GM18873 (cell line): ENCODE measurements at regions not wholly inside any gene's neighbourhood (a gene's known extent, or its start where the extent isn't known, plus 50 kb on each side); places are given as distances from the start of the nearest gene placed in this dataset.
A peak's percentile ranks its signal among the peaks of the same experiment; 100 is the strongest.
"Not testable (repeated sequence)": the region's sequence is repeated elsewhere in the genome, so short reads cannot be mapped to it uniquely, and the experiment has no call there.

Experiments used
- ATAC-seq: cut with Tn5 transposase; IDR thresholded peaks from one replicate; pipeline ENCODE4 v1.9.1; 2021; ENCODE audit warnings: mild to moderate bottlenecking, moderate library complexity, moderate number of reproducible peaks; ENCODE audit not compliant: unreplicated experiment, low FRiP score

DNA sequence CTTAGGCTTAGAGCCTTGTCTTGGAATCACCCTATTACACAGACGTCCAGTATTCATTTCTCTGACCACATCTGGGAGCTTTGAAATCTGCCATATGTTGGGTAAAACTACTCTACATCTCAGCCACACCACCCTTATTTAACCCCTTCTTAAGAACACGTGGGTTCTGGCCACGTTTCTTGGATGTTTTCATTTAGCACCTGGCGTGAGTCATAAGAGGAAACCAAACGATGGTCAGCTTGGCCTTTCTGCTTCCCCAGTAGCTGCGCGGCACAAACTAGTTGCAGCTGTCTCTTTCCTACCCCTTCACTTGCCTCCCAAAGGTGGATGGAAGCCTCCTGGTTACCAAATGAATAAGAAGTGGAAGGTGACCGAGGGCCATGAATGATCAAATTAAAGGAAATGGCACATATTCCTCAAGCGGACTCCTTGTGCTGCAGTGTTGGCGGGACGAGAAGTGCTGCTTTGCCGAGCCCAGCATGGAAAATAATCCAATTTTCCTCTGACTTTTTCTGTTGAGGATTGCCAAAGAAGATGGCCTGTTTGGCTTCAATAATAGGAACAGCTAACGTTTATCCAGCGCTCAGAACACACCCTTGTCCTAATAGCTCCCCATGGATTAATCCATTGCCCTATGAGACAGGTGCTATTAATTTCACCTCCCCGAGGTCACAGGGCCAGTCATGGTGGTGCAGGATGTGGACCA is 154.1 kb downstream of the ZNF664 start:
- peak; percentile 43 for ATAC-seq

DNA sequence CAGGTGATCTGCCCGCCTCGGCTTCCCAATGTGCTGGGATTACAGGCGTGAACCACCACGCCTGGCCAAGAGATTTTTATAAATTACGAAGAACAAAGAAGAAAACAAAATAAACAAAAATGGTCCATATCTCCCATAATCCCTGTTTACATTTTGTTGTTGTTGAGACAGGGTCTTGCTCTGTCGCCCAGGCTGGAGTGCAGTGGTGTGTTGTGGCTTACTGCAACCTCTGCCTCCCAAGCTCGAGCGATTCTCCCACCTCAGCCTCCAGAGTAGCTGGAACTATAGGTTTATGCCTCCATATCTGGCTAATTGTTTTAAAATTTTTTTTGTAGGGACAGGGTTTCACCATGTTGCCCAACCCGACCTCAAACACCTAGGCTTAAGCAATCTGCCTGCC is 156.1 kb downstream of the ZNF664 start:
- no peak for ATAC-seq

DNA sequence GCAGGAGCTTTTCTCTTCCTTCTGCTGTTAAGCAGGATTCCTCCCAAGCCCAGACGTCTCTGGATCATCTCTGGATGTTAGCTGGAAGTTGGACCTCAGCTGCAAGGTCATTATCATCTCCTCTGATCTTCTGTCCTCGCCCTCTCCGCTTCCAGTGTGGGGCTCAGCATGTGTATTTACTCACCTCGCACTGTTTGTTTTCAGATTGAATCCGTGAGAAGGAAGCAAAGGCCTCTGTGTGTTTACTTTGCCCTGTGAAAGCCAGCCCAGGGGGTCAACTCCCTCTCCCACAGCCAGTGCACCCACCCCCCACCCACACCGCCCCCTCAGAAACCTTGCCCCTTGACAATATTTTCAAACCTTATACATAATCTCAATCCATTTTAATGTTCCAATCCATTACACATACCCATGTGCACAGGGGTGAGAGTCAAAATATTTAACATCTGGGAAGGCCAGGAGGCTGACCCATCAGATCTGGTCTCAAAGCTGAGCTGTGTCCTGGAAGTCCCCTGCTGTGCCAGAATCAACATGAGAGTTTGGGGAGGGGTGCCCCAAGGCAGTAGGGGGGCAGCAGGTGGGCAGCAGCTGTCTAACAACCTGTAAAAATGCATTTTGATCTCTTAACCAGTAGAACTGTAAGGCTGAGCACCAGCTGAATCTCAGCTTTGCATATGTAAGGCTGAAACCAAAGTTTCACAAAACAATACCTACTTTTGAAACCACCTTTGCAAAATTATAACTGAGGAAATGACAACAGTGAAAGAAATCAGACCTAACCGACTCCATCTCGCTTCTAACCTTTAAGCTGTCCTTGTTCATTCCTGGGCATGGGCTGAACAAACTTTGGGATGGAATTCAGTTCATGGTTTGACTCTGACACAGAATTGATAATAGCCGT is 157.9 kb downstream of the ZNF664 start:
- peak; percentile 72 for ATAC-seq

DNA sequence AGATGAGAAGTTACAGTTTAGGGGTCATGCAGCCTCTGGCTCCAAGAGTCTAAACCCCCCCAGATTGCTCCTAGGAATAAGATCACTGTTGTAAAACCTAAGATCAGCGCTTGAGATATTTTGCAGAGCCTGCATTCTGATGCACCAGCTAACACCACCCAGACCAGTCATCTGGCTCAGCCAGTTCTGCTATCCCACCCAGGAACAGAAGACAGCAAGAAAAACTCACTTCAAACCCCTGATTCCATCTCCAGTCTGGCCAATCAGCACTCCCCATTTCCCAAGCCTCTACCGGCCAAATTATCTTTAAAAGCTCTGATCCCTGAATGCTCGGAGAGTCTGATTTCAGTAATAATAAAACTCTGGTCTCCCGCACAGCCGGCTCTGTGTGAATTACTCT is 158.6 kb downstream of the ZNF664 start:
- no peak for ATAC-seq

DNA sequence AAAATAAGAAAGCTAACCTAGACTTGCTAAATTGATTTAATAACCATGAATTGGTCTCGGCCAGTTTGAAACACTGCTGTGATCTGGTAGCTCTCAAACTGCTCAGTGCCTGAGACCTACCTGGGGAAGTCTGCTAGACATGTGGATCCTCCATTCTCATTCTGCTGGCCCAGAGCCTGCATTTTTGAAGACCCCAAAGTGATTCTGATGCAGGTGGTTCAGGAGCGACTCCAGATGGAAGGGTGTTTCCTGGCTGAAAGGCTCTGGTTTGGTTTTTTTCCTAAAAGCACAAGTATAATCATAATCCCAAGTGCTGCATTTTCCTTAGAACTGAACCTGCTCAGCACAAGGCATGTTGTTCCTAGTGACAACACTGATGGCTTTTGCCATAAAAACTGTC is 159.5 kb downstream of the ZNF664 start:
- no peak for ATAC-seq

DNA sequence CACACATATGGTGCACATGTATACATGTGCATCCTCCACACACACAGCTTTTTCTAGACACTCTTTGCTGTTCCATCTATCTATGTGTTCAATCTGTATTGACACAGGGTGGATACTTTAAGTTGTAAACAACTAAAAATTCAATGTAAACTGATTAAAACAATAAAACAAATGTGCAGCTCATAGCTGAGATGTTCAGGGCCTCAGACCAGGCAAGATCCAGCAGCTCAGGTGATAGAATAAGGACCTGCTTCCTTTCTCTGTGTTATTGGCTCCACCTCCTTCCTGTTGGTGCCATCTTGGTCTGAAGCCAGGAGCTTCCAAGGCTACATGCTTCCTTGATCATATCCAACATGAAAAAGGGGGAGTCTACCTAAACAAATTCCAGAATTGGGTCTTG is 158.1 kb upstream of the RFLNA start:
- no peak for ATAC-seq

DNA sequence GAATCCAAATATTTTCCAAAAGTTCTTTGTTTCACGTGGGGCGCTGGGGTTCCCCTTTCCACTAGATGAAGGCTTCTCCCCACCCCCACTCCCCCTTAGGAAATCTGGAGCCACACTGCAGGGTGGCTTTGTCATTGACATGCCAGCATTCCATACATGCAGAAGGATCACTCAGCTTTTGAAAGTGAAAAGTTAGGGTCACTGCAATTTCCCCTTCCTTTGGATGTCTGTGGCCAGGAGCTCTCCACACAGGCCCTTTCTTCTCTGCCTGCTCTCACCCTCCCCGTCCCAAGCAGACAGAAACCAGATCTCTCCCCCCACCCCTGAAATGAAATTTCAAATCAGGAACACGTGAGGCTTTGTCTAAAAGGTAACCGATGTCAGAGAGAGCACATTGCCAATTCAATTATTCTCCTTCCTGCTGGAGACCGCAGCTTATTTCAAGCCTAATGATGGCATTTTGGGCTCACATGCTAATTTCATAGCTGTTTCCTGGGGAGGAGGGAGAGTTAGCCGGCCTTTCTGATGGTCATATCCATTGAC is 153.9 kb upstream of the RFLNA start:
- no peak for ATAC-seq

DNA sequence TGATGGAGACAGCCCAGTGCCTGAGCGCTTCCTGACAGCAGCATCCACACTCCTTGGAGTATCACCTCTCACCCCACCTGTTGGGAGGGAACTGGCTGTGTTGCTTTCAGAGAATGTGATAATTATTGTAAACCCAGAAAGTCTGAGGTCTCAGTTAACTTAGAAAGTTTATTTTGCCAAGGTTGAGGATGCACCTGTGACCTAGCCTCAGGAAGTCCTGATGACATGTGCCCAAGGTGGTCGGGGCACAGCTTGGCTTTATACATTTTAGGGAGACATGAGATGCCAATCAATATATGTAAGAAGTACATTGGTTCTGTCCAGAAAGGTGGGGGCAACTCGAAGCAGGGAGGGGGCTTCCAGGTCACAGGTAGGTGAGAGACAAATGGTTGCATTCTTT is 153.3 kb upstream of the RFLNA start:
- not testable (repeated sequence) for ATAC-seq

DNA sequence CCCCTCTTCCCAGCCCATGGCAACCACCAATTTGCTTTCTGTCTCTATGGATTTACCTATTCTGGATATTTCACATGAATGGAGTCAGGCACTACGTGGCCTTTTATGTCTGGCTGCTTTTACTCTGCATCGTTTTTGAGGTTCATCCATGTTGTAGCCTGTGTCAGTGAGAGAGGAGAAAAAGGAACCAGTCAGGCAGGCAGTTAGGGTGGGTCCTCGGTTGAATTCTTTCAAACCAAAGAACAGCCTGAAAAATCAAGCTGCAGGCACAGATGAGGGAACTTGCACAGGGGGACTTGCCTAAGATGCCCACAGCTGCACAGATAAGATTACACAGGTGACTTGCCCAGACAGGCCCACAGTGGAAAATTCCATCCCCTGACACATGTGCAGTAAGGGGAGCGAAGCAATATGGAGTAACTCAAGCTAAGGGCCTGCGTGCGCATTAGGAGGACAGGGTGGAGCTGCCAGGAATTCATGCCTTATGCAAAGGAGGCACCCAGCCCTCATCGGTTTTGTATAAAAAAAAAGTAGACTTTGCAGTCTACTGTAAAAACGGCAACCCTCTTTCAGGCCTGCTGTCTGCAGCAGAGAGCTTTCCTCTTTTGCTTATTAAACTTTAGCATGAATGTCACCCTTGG is 152.4 kb upstream of the RFLNA start:
- no peak for ATAC-seq

DNA sequence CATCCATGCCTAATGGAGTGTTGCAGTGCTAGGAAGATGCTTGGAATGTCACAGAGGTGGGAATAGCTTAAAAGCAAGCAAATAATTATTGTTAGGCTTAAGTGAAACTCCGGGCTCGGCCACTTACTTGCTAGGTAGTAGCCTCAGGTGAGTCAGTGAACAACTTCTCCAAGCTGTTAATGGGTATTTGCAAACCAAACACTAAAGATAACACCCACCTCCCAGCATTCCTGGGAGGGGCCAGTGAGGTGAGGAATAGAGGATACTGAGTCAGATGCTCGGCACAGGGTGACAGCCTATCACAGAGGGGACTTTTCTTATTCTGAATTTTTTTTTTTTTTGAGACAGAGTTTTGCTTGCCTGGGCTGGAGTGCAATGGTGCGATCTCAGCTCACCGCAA is 151.2 kb upstream of the RFLNA start:
- ATAC-seq, result no peak

DNA sequence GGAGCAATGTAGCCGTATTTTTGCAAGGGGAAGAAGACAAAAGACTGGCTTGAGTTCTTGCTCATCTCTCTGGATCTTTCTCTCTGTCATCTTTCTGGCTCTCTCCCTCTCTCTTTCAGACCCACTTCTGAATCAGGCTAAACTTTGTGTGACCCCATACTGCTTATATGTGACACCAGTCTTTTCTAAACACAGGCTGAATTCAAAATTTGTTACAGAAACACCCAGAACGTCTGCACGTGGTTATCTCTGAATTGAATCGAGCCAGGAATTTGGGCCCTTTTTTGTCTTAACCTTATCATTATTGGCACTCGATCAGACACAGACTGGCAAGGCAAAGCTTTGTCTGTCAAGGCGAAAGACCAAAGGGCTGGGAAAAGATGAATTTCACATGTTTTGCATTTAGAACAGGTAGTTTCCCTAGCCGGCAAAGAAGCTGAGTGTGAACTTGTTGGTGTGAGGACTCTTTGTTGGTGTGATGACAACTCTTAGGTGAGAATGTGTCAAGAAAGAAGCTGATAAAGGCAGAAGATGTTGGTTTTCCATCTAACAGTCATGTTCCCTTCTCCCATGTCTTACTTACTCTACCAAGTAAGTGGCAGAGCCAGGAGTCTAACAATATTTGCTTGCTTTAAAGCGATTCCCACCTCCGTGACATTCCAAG is 150.2 kb upstream of the RFLNA start:
- no peak for ATAC-seq

DNA sequence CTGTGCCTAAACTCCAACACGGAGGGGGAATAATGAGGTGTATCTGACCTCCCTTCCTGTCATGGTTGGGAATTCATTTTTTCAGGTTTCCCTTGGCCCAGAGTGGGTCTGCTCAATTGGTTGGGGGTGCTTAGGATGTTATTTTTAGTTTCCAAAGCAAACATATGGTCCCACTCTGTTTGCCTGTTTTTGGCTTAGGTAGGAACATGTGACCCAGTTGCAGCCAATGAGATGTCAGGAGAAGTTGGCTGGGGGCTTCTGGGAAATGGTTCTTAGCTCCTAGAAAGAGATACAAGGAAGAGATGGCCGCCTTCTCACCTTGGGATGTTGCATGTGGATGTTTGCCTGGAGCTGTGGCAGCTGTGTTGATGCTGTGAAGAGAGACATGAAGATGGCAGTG is 147.9 kb upstream of the RFLNA start:
- no peak for ATAC-seq

DNA sequence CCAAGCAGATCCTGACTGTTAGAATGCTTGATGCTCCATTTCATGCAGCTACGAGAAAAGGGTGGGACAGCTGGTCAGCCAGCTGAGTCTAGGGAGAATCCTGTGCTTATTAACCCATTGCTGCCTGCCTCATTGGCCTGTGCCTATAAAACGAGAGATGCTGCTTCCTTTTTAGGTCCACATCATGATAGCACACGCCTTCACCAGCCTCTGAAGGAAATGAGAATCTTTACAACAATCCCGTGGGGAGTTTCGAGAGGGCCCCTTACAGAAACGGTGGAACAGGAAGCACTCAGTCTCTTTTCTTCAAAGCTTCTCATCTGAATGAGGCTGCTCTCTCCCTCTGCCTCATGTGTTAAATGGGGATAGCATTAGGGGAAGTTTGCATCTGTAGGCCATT is 147.3 kb upstream of the RFLNA start:
- peak; percentile 58 for ATAC-seq

DNA sequence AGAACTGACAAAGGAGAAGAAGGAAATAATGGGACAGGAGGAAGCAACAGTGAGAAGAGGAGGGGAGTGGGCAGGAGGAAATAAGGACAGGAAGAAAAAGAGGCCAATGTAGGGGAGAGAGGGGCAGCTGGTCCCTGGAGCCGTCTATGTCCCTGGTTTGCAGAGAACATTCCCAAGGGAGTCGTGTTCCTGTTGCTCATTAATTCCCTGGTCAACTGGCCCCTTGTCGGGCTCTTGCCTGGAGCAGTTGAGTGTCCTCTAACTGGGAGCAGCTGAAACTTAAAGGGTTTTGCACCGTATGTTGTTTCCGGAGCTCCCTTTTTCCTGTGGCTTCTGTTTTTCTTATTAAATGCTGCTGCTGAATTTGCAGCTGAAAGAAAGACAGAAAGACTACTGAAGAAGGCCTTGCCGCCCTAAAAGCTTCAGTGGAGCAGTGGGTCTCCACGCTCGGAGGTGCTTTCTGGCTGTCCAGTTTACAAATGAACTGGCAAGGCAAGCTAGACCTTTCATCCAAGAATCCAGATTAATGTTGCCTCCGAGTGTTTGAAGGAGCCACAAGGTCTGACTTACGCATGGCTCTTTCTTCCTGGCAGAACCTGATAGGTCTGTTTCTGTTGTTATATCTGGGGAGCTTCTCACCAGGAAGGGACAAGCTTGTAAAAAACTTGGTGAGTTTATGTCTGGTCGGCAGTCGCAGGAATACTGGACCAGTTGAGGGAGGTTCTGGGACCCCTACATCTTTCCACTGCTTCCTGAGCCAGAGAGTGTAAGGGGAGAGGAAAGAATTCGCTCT is 146.2 kb upstream of the RFLNA start:
- ATAC-seq, result no peak

DNA sequence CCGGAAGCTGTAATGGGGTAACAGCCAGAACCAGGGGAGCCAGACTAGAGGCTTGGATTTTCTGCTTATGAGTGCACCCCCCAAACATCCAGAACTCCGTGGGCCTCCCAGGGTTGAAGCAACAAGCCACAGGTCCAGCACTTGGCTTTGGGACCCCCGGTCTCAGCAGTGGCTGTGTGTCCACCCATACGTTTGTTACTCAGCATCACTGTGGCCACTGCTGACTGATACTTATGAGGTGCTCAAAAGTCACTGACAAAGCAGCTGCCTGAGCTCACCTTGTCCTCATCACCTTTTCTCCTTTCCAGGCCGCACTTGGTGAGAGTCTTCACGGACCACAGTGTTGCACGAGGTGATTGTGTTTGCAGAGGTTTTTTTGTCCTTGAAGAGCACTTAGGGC is 145.6 kb upstream of the RFLNA start:
- no peak for ATAC-seq

DNA sequence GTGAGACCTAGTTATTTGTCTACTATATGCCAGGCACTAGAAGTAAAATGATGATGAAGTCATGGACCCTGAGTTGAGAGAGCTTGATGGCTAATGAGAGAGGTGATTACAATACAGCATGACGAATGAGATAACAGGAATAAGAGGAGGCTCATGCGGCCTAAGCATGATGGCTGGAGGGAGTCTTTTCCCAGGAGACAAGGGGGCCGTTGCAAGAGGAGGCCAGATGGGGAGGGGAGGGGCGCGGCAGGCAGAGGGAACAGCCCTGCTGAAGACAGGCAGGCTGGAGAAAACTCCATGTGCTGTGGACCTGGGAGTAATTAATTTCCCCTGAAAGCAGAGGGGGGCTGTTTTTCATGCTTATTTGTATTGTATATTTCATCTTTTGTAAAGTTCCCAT is 144.7 kb upstream of the RFLNA start:
- ATAC-seq, result no peak

DNA sequence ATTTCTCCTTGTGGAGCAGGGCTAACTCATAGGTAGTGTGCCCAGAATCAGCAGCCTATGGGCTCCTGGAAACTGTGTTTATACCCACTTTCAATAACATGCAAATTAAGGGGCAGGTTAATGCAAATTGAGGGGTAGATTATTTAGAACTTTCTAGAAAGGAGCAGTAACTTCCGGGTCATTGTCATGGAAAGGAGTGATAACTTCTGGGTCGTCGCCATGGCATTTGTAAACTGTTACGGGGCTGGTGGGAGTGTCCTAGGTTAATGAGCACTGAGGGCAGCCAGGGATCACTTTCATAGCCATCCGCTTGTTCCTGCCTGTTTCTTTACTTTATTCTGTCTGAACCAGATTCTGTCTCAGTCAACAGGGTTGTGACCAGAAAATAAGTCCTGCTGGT is 143.3 kb upstream of the RFLNA start:
- no peak for ATAC-seq

DNA sequence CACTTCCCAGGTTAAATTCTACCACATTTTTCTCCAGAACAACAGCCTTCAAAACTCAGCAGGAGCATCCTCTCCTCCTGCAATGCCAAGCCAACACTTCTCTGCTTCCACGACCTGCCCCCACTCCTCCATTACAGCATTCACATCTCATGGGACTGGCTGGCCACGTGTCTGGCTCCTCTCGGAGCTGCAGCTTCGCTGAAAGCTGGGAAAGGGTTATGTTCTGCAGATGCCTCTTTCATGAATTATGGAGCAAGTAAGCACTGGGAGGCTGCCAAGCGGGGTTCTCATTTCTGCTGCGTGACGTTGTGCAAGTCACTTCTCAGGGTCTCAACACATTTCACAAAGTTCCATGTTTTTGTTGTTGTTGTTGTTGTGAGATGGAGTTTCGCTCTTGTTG is 142.2 kb upstream of the RFLNA start:
- ATAC-seq, result no peak

DNA sequence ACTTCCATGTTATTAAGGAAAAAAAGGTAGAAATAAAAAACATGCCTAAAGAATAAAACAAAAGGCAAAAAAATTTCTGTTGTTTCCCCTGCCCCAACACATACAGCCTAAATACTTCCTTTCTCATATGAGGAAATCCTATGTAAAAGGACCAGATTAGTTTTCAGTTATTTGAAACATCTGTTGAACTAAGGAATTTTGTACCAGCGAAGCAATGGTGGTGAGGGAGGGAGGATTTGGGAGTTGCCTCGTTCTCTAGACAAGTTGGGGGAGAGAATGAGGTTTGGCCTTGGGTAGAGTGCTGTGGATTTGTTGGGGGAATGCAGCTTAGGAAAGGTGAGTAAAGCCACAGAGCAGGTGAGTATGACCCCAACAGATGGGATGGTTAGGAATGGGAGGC is 141.5 kb upstream of the RFLNA start:
- no peak for ATAC-seq

DNA sequence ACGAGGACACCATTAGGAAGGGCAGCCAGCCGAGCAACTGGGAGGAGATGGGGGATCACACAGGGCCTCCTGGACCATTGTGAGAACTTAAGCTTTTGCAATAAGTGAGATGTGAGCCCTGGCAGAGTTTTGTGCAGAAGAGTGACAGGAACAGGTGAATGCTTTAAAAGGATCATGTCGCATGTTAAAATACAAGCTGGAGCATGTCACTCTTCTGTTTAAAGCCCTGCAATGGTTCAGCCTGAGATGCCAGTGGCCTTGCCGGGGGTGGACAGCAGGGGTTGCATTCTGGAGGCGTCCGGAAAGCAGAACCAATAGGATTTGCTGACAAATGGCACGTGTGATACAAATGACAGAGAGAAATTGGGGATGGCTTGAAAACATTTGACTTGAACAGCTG is 137.5 kb upstream of the RFLNA start:
- ATAC-seq, result no peak
